NT2/D1 (cell line): ENCODE measurements at regions not wholly inside any gene's neighbourhood (a gene's known extent, or its start where the extent isn't known, plus 50 kb on each side); places are given as distances from the start of the nearest gene placed in this dataset.

Source experiments
- SUZ12 ChIP-seq: IDR thresholded peaks from 2 replicates; pipeline ENCODE4 v1.6.1; 2011; ENCODE audit not compliant: insufficient read length, insufficient read depth; ENCODE audit errors: extremely low read depth
- ZNF274 ChIP-seq: IDR thresholded peaks from 2 replicates; pipeline ENCODE4 v1.6.1; 2011; ENCODE audit warnings: mild to moderate bottlenecking, low read depth, low read length

- TF ChIP-seq ZNF274 (no peak), SUZ12 (no peak)
Observed at GRCh38 chr5:15215056-15215455, 284.9 kb upstream of the FBXL7 start.
